CD14-positive monocyte (primary cell): ENCODE measurements at regions not wholly inside any gene's neighbourhood (a gene's known extent, or its start where the extent isn't known, plus 50 kb on each side); places are given as distances from the start of the nearest gene placed in this dataset.

ENCODE experiments used
- DNase-seq, 3 donors: peaks; one replicate each; pipeline ENCODE4 v3.0.0-alpha.2; 2011 to 2022
- H2AFZ ChIP-seq: 2 replicates; pipeline ENCODE4 v1.6.0; 2012; ENCODE audit warnings: mild to moderate bottlenecking, low read depth, low read length, inconsistent platforms; ENCODE audit not compliant: insufficient read depth, poor library complexity, severe bottlenecking
- H3K27ac ChIP-seq, 2 donors: 1 replicate in 1 of 2; 2 replicates in 1 of 2; pipeline ENCODE4 v1.5.1; 2012 to 2013; ENCODE audit warnings: low read length in 2 of 2, control low read depth in 1 of 2, inconsistent platforms in 1 of 2, low read depth in 1 of 2, mild to moderate bottlenecking in 1 of 2
- H3K27me3 ChIP-seq, 2 donors: one replicate each; pipeline versions ENCODE4 v1.6.0 to v1.6.1; 2011 to 2013; ENCODE audit warnings: low read length in 2 of 2; ENCODE audit not compliant: control insufficient read depth in 2 of 2, insufficient read depth in 2 of 2
- H3K36me3 ChIP-seq, 2 donors: replicated peaks in 1 of 2; 1 replicate in 1 of 2; 2 replicates in 1 of 2; pipeline versions ENCODE4 v1.5.1 to v1.6.1; 2012 to 2013; ENCODE audit warnings: low read length in 2 of 2, control low read depth in 1 of 2, inconsistent platforms in 1 of 2, mild to moderate bottlenecking in 1 of 2; ENCODE audit not compliant: insufficient read depth in 2 of 2, control insufficient read depth in 1 of 2
- H3K4me1 ChIP-seq, 2 donors: 1 replicate in 1 of 2; 2 replicates in 1 of 2; pipeline versions ENCODE4 v1.5.1 to v1.6.1; 2012 to 2013; ENCODE audit warnings: low read length in 2 of 2, control low read depth in 1 of 2, inconsistent platforms in 1 of 2, mild to moderate bottlenecking in 1 of 2, moderate library complexity in 1 of 2; ENCODE audit not compliant: insufficient read depth in 2 of 2, control insufficient read depth in 1 of 2
- H3K4me2 ChIP-seq: replicated peaks from 2 replicates; pipeline ENCODE3; 2012; ENCODE audit warnings: low read length, moderate library complexity, mild to moderate bottlenecking; ENCODE audit not compliant: poor library complexity, severe bottlenecking; ENCODE audit errors: extremely low read depth
- H3K4me3 ChIP-seq, 3 experiments: fragments of 200-600 bp in 1 of 3; sonication (generic) in 1 of 3; replicated peaks in 1 of 3; 1 replicate in 2 of 3; 2 replicates in 1 of 3; pipeline ENCODE4 v1.5.1; 2011 to 2013; ENCODE audit warnings: low read length in 3 of 3, mild to moderate bottlenecking in 3 of 3, control low read depth in 2 of 3, low read depth in 2 of 3, inconsistent platforms in 1 of 3, moderate library complexity in 1 of 3
- H3K79me2 ChIP-seq: 2 replicates; pipeline ENCODE4 v1.6.0; 2012; ENCODE audit warnings: mild to moderate bottlenecking, control low read depth, inconsistent platforms, low read length, moderate library complexity; ENCODE audit not compliant: insufficient read depth
- H3K9ac ChIP-seq: 2 replicates; pipeline ENCODE4 v1.6.0; 2017; ENCODE audit warnings: low read length, mild to moderate bottlenecking; ENCODE audit not compliant: insufficient read depth, poor library complexity, severe bottlenecking
- H3K9me3 ChIP-seq, 2 donors: replicated peaks in 1 of 2; 1 replicate in 1 of 2; 2 replicates in 1 of 2; pipeline versions ENCODE4 v1.5.1 to v1.6.1; 2012 to 2013; ENCODE audit warnings: low read length in 2 of 2, control low read depth in 1 of 2; ENCODE audit not compliant: control insufficient read depth in 1 of 2, insufficient read depth in 1 of 2
- H4K20me1 ChIP-seq: 2 replicates; pipeline ENCODE4 v1.6.0; 2012; ENCODE audit warnings: mild to moderate bottlenecking, low read length, control low read depth, moderate library complexity; ENCODE audit not compliant: insufficient read depth
- H3K27ac Mint-ChIP-seq, 7 donors: one replicate each; pipeline ENCODE4 v1.8.0; 2020; ENCODE audit warnings: mild to moderate bottlenecking in 7 of 7, mixed read lengths in 7 of 7, moderate library complexity in 6 of 7, inconsistent platforms in 2 of 7
- H3K27me3 Mint-ChIP-seq, 3 donors: one replicate each; pipeline ENCODE4 v1.8.0; 2021 to 2022; ENCODE audit warnings: low read depth in 3 of 3, mild to moderate bottlenecking in 3 of 3, mixed read lengths in 3 of 3, moderate library complexity in 3 of 3, inconsistent platforms in 1 of 3
- H3K36me3 Mint-ChIP-seq, 2 donors: one replicate each; pipeline ENCODE4 v1.8.0; 2020; ENCODE audit warnings: mixed read lengths in 2 of 2, inconsistent platforms in 1 of 2, mild to moderate bottlenecking in 1 of 2
- H3K4me1 Mint-ChIP-seq: one replicate; pipeline ENCODE4 v1.8.0; 2020; ENCODE audit warnings: mild to moderate bottlenecking, mixed read lengths
- H3K4me3 Mint-ChIP-seq, 2 donors: one replicate each; pipeline ENCODE4 v1.8.0; 2020; ENCODE audit warnings: mild to moderate bottlenecking in 2 of 2, mixed read lengths in 2 of 2, moderate library complexity in 1 of 2
- H3K9me3 Mint-ChIP-seq, 7 donors: one replicate each; pipeline ENCODE4 v1.8.0; 2020 to 2022; ENCODE audit warnings: mixed read lengths in 7 of 7, mild to moderate bottlenecking in 6 of 7, moderate library complexity in 6 of 7, inconsistent platforms in 2 of 7
- CTCF ChIP-seq: fragments of 200-600 bp; IDR thresholded peaks from one replicate; pipeline ENCODE4 v1.8.0; 2022; ENCODE audit warnings: antibody characterized with exemption, mild to moderate bottlenecking
- WGBS: methylation state at CpG from one replicate; pipeline ENCODE4 v1.1.5; 2013; ENCODE audit warnings: missing lambda C conversion rate; ENCODE audit not compliant: insufficient coverage; 5-methylcytosine and 5-hydroxymethylcytosine counted together
- intact Hi-C, 2 donors: fragments of 100-400 bp; cut with micrococcal nuclease; formaldehyde crosslinking; loops; one replicate each; pipeline versions ENCODE4 v1.15.0 to v1.15.1; 2023

DNA sequence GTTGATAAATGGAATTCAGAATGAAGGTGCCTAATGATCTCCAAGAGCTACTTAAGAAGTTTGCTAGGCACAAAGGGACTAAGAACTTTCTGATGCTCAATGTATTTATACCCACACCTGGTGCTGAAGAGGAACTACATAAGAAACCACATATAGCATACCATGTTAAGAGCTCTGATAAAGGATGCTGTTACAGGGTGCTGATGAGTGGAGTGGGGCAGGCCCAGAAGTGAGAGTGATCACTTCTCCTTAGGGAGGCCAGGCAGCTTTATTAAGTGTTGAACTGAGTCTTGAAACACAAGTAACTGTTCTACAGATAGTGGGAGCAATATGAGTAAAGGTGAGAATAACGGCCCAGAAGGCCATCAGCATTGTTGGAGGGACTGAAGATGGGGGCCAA lies 68.3 kb upstream of the CHRDL1 start:
- Mint-ChIP-seq H3K4me3 (no peak overlapping the region), H3K27ac (no peak overlapping the region)
- H3K4me1 ChIP-seq: no peaks in the 10 kb centered on the region

DNA sequence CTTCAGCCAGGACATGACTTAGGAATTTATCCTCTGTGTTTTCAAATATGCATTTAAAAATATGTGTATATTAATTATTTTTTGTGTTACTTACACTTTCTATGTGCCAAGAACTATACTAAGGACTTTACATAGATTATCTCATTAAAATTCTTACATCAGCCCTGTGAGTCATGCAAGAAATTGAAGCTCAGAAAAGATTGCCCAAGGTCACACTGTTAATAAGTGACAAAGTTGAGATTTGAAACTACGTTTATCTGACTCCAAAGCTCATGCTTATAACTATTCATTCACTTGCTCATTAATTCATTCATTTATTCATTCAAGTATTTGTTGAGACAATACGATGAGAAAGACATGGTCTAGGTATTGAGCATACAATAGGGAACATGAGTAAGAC lies 62.9 kb upstream of the CHRDL1 start:
- H3K9ac ChIP-seq: no peak overlapping the region
- no peaks in the 10 kb centered on the region for H3K79me2 ChIP-seq
- no peak overlapping the region for H2AFZ ChIP-seq
- DNase-seq: no peak
- no peaks in the 10 kb centered on the region for H3K36me3 ChIP-seq
- peaks cover 1 to 3% (median 2%) of the 10 kb centered on the region in 3 donors for H3K27me3 Mint-ChIP-seq
- no peak for TF ChIP-seq CTCF
- H3K4me1 ChIP-seq: no peaks in the 10 kb centered on the region
- no peak overlapping the region for H3K4me2 ChIP-seq
- H3K27ac Mint-ChIP-seq: no peak overlapping the region
- H3K27me3 ChIP-seq: no peaks in the 10 kb centered on the region
- H3K4me1 Mint-ChIP-seq: no peaks in the 10 kb centered on the region
- H3K4me3 Mint-ChIP-seq: no peak overlapping the region
- H3K9me3 ChIP-seq: no peaks in the 10 kb centered on the region
- H3K36me3 Mint-ChIP-seq: no peaks in the 10 kb centered on the region
- no CpG with 5 or more reads among the region's 2 CpGs for WGBS
- H3K9me3 Mint-ChIP-seq: peaks cover 0 to 3% (median 0%) of the 10 kb centered on the region in 7 donors
- intact Hi-C loops: no loop called here
- no peaks in the 10 kb centered on the region for H4K20me1 ChIP-seq
- no peak overlapping the region for H3K27ac ChIP-seq
- no peak overlapping the region for H3K4me3 ChIP-seq

More for the DNA sequence above, 68.3 kb upstream of the CHRDL1 start:
- no peak overlapping the region for H2AFZ ChIP-seq
- Mint-ChIP-seq H3K4me1 (no peaks in the 10 kb centered on the region), H3K27me3 (peaks cover 0 to 4% (median 1%) of the 10 kb centered on the region in 3 donors), H3K36me3 (no peaks in the 10 kb centered on the region), H3K9me3 (no peaks in the 10 kb centered on the region)
- no peak for DNase-seq
- TF ChIP-seq CTCF: no peak
- H3K9ac ChIP-seq: no peak overlapping the region
- intact Hi-C loops: no loop called here
- no peaks in the 10 kb centered on the region for H3K36me3 ChIP-seq
- no peak overlapping the region for H3K4me3 ChIP-seq
- H3K79me2 ChIP-seq: no peaks in the 10 kb centered on the region
- WGBS: no CpG with 5 or more reads among the region's 1 CpG
- H3K4me2 ChIP-seq: no peak overlapping the region
- no peaks in the 10 kb centered on the region for H3K9me3 ChIP-seq
- H4K20me1 ChIP-seq: no peaks in the 10 kb centered on the region
- no peak overlapping the region for H3K27ac ChIP-seq
- H3K27me3 ChIP-seq: no peaks in the 10 kb centered on the region
